Epithelial cell of esophagus (primary cell): ENCODE measurements at regions not wholly inside any gene's neighbourhood (a gene's known extent, or its start where the extent isn't known, plus 50 kb on each side); places are given as distances from the start of the nearest gene placed in this dataset.

Source experiments
- DNase-seq: peaks from one replicate; pipeline ENCODE4 v3.0.0; 2010; ENCODE audit warnings: low read depth
- H3K4me3 ChIP-seq: 2 replicates; pipeline ENCODE4 v1.5.1; 2011; ENCODE audit warnings: mild to moderate bottlenecking, low read length, control low read depth
- TF ChIP-seq, protein P1 (sequence below): IDR thresholded peaks from 2 replicates; pipeline ENCODE4 v1.5.1; 2011; ENCODE audit warnings: low read depth, mild to moderate bottlenecking, low read length, control low read depth, inconsistent platforms; ENCODE audit not compliant: insufficient read depth; ENCODE audit errors: missing control alignments

DNA sequence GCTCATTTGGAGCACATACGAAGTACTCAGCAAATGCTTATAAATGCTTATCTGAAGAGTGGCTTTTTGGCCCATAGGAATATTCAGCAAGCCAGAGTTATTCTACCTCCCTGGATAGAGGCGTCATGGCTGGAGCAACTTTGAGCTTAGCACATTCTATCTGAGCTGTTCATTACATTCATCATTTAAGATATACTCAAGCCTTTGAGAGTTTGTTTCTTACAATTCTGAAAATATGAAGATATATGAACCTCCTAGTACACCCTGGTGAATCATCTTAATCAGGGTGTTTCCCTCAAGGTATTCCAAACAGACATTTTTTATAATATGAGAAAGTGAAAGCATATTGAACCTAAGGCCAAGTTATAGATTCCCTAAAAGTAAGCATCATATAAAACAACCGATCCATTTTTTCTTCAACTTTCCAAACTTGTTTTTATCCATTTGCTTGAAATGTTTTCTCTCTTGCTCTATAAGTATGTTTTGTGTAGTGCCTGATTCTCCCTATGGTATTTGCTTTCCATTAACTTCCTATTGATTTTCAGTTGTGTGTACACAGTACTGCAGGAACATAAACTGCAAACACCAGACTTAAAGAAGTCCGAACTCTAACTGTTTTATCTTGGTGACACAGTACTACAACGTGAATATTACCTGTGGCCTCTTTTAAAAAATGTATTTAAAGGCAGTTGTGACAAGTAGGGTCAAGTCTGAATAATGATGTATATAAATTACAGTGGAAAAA lies 139.7 kb upstream of the PTPRK start:
- DNase-seq, result peak; percentile 48
- TF ChIP-seq, protein P1, sequence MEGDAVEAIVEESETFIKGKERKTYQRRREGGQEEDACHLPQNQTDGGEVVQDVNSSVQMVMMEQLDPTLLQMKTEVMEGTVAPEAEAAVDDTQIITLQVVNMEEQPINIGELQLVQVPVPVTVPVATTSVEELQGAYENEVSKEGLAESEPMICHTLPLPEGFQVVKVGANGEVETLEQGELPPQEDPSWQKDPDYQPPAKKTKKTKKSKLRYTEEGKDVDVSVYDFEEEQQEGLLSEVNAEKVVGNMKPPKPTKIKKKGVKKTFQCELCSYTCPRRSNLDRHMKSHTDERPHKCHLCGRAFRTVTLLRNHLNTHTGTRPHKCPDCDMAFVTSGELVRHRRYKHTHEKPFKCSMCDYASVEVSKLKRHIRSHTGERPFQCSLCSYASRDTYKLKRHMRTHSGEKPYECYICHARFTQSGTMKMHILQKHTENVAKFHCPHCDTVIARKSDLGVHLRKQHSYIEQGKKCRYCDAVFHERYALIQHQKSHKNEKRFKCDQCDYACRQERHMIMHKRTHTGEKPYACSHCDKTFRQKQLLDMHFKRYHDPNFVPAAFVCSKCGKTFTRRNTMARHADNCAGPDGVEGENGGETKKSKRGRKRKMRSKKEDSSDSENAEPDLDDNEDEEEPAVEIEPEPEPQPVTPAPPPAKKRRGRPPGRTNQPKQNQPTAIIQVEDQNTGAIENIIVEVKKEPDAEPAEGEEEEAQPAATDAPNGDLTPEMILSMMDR, result no peak
- no peak overlapping the region for H3K4me3 ChIP-seq

DNA sequence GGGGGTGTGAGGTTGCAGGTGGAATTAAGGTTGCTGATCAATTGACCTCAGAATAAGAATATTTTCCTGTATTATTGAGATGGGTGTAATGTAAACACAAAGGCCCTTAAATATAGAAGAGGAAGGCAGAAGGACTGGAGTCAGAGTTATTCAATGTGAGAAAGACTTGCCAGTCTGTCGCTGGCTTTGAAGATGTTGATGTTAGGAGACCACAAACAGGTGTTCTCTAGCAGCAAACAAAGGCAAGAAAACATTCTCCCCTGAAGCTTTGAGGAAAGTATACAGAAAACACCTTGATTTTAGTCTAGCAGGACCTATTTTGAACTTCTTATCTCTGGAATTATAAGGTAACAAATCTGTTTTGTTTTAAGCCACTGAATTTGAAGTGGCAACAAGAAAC lies 138.9 kb upstream of the PTPRK start:
- DNase-seq, result no peak
- TF ChIP-seq, protein P1, result no peak
- no peak overlapping the region for H3K4me3 ChIP-seq

DNA sequence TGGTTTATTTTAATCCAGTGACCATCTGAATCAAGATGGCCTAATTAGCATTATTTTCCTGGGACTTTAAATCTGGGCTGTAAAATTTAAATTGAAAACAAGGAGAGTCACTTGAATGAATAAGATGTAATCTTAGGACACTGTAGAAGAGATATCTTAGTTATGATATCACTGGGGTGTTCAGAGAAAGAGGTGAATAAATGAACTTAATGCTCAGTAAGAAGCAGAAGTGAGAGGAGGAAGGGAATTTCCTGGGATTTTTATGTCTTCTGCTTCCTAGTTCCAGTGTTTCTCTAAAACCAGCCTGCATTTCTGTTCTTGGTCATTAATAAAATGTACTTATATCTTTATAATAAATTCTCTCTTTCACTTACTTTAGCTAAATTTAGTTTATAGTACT lies 136.8 kb upstream of the PTPRK start:
- TF ChIP-seq, protein P1, result no peak
- no peak for DNase-seq
- H3K4me3 ChIP-seq, result no peak overlapping the region

DNA sequence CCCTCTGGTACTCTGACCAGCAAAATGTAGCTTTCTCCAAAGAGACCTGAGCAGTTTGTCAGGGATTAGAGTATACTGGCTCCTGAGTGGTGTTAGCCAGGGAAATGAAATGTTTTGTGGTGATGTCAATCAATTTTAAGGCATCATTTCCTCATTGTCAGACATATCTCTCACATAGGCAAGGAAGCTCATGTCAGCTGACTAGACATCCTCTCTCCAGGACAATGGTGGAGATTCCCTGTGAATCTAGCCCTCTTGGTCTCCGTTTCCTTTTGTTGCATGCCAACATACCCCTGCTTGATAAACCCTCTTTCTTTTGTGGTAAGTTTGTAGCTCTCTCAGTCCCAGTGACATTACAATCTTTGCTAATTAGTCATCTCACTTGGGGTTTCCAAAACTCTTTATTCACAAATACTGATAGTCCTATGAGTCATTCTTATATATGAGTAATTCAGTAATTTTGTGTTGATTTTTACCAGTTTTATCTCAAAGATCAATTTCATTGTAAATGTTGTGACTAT lies 135.6 kb upstream of the PTPRK start:
- peak; percentile 82 for DNase-seq
- H3K4me3 ChIP-seq, result no peak overlapping the region
- TF ChIP-seq, protein P1, result no peak

DNA sequence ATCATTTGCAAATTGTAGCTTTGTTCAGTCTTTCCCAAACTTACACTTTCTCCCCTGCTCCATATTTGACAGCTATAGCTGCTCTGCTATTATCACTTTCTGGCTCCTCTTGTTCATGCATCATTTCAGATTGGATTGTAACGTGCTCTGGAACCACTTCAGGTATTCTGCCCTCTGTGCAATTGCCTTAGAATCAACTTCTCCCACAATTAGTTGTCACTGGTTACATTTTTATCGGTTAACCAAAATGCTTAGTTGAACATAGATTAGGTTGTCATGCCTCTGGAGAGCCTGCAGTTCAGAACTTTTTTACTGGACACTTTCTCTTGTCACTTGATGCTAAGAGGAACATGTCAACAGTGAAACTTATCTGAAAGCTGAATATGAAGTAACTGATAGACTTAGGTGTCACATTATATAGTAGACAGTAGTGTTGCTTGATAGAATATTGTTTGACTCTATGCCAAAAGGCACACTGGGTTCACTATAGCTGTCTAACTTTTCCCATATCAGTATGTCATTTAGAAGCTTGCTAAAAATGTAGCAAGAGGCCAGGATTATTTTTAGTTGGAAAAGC lies 127.7 kb upstream of the PTPRK start:
- TF ChIP-seq, protein P1, result no peak
- DNase-seq, result no peak
- H3K4me3 ChIP-seq, result no peak overlapping the region

DNA sequence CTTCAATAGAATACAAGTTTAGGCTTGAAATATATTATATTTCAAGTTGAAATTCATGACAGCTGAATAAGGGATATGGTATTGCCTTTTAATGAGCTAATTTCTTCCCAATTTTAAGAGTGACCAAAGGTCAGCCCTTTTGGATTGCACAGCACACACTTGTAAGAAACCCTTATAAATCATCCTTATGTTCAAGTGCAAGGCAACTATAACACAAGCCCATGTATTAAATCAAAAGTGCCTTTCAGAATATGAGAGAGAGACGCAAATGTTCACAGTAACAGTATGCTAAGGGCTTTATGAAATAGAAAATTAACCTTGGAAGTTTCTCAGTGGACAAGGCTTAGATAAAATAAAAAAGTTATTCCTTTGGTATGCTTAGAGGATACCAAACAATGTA lies 121.7 kb upstream of the PTPRK start:
- no peak for DNase-seq
- TF ChIP-seq, protein P1, result no peak
- no peak overlapping the region for H3K4me3 ChIP-seq
